Left lung (tissue), 4 donors: ENCODE measurements at regions not wholly inside any gene's neighbourhood (a gene's known extent, or its start where the extent isn't known, plus 50 kb on each side); places are given as distances from the start of the nearest gene placed in this dataset.
A peak's percentile ranks its signal among the peaks of the same experiment; 100 is the strongest.

ENCODE experiments used
- ATAC-seq: fragments of 200-7000 bp; cut with Tn5 transposase; one replicate; pipeline ENCODE4 v1.9.1; 2020; ENCODE audit warnings: moderate library complexity
- DNase-seq, 4 donors: peaks; one replicate each; pipeline ENCODE4 v3.0.0-alpha.2; 2013 to 2020
- H3K27ac ChIP-seq, 2 donors: fragments of 200-600 bp; sonication (generic) in 1 of 2; one replicate each; pipeline versions ENCODE4 v1.5.0 to v1.8.0; 2020 to 2021
- H3K27me3 ChIP-seq, 2 donors: fragments of 200-600 bp; sonication (generic) in 1 of 2; one replicate each; pipeline versions ENCODE4 v1.5.0 to v1.8.0; 2020 to 2021
- H3K36me3 ChIP-seq, 2 donors: fragments of 200-600 bp; sonication (generic) in 1 of 2; one replicate each; pipeline versions ENCODE4 v1.5.0 to v1.8.0; 2020 to 2021
- H3K4me1 ChIP-seq, 2 donors: fragments of 200-600 bp; one replicate each; pipeline ENCODE4 v1.8.0; 2021
- H3K4me3 ChIP-seq, 2 donors: fragments of 200-600 bp; sonication (generic) in 1 of 2; one replicate each; pipeline versions ENCODE4 v1.5.0 to v1.8.0; 2020 to 2021; ENCODE audit warnings: mild to moderate bottlenecking in 1 of 2
- H3K9me3 ChIP-seq, 2 donors: fragments of 200-600 bp; sonication (generic) in 1 of 2; one replicate each; pipeline versions ENCODE4 v1.5.0 to v1.8.0; 2020 to 2021
- CTCF ChIP-seq, 2 donors: fragments of 200-600 bp; sonication (generic) in 1 of 2; IDR thresholded peaks; one replicate each; pipeline versions ENCODE4 v1.5.0 to v1.8.0; 2021; ENCODE audit warnings: antibody characterized with exemption in 2 of 2
- intact Hi-C, 2 donors: fragments of 100-400 bp; cut with DNase I; formaldehyde crosslinking; loops; one replicate each; pipeline versions ENCODE4 v1.11.2 to v1.14.2; 2022
- donor health status: DM: no; HTN: yes; CAD: no.
- donor health status: DM: no; HTN: no; CAD: no.

- no peak for TF ChIP-seq CTCF (IDR thresholded peaks at IDR 0.05)
- Histone ChIP-seq H3K9me3 (no peaks in the 10 kb centered on the region), H3K4me1 (no peaks in the 10 kb centered on the region), H3K4me3 (no peak overlapping the region), H3K36me3 (no peaks in the 10 kb centered on the region), H3K27ac (no peak overlapping the region), H3K27me3 (peaks cover 0 to 83% of the 10 kb centered on the region in 2 donors)
- DNase-seq (peak in 1 of 4 donors; percentile 60), ATAC-seq (no peak)
- intact Hi-C loops = no loop called here
Observed at GRCh38 chr10:133024704-133025557, 62.8 kb upstream of the ADGRA1 start.

GRCh38 chr10:133023216-133023843 lies 64.4 kb upstream of the ADGRA1 start:
- ATAC-seq (no peak), DNase-seq (peak in 1 of 4 donors; percentile 76)
- H3K4me3 ChIP-seq = no peak overlapping the region
- no peaks in the 10 kb centered on the region for H3K9me3 ChIP-seq
- no peak overlapping the region for H3K27ac ChIP-seq
- H3K4me1 ChIP-seq = no peaks in the 10 kb centered on the region
- TF ChIP-seq CTCF (IDR thresholded peaks at IDR 0.05) = no peak
- peaks cover 0 to 75% of the 10 kb centered on the region in 2 donors for H3K27me3 ChIP-seq
- intact Hi-C loops = no loop called here
- no peaks in the 10 kb centered on the region for H3K36me3 ChIP-seq

GRCh38 chr10:133022776-133023100 lies 65.0 kb upstream of the ADGRA1 start:
- no peak overlapping the region for H3K27ac ChIP-seq
- H3K4me1 ChIP-seq = no peaks in the 10 kb centered on the region
- ATAC-seq = peak; percentile 53
- peak in 3 of 4 donors; percentile 59 to 79 (median 74) for DNase-seq
- intact Hi-C loops = no loop called here
- H3K27me3 ChIP-seq = peaks cover 0 to 73% of the 10 kb centered on the region in 2 donors
- TF ChIP-seq CTCF (IDR thresholded peaks at IDR 0.05) = no peak
- no peak overlapping the region for H3K4me3 ChIP-seq
- H3K36me3 ChIP-seq = no peaks in the 10 kb centered on the region
- H3K9me3 ChIP-seq = no peaks in the 10 kb centered on the region

- H3K9me3 ChIP-seq = no peaks in the 10 kb centered on the region
- H3K27ac ChIP-seq = no peak overlapping the region
- ATAC-seq (no peak), DNase-seq (peak in 1 of 4 donors; percentile 70)
- H3K27me3 ChIP-seq = peaks cover 0 to 68% of the 10 kb centered on the region in 2 donors
- TF ChIP-seq CTCF (IDR thresholded peaks at IDR 0.05) = no peak
- H3K36me3 ChIP-seq = no peaks in the 10 kb centered on the region
- intact Hi-C loops = no loop called here
- no peak overlapping the region for H3K4me3 ChIP-seq
- no peaks in the 10 kb centered on the region for H3K4me1 ChIP-seq
Observed at GRCh38 chr10:133021963-133022775, 65.6 kb upstream of the ADGRA1 start.
